Nephron (organoid): ENCODE measurements at regions not wholly inside any gene's neighbourhood (a gene's known extent, or its start where the extent isn't known, plus 50 kb on each side); places are given as distances from the start of the nearest gene placed in this dataset.

Source experiments
- H3K27ac Mint-ChIP-seq, 3 experiments: 2 replicates each; pipeline ENCODE4 v1.8.0; 2020; ENCODE audit warnings: mixed read lengths in 3 of 3, mild to moderate bottlenecking in 2 of 3, moderate library complexity in 1 of 3
- H3K27me3 Mint-ChIP-seq: 2 replicates; pipeline ENCODE4 v1.8.0; 2021; ENCODE audit warnings: low read depth, mild to moderate bottlenecking, moderate library complexity, mixed read lengths
- H3K36me3 Mint-ChIP-seq: 2 replicates; pipeline ENCODE4 v1.8.0; 2020; ENCODE audit warnings: low read depth, mixed read lengths
- H3K4me1 Mint-ChIP-seq: 2 replicates; pipeline ENCODE4 v1.8.0; 2020; ENCODE audit warnings: mixed read lengths
- H3K4me3 Mint-ChIP-seq, 3 experiments: 2 replicates each; pipeline ENCODE4 v1.8.0; 2020; ENCODE audit warnings: mild to moderate bottlenecking in 3 of 3, mixed read lengths in 3 of 3, moderate library complexity in 2 of 3
- H3K9me3 Mint-ChIP-seq: 2 replicates; pipeline ENCODE4 v1.8.0; 2020; ENCODE audit warnings: mixed read lengths
- TF ChIP-seq, protein P1 (sequence below), 3 experiments: fragments of 200-600 bp; sonication (generic); IDR thresholded peaks; one replicate each; pipeline ENCODE4 v1.5.0; 2021; ENCODE audit warnings: antibody characterized with exemption in 3 of 3; ENCODE audit not compliant: unreplicated experiment in 3 of 3

DNA sequence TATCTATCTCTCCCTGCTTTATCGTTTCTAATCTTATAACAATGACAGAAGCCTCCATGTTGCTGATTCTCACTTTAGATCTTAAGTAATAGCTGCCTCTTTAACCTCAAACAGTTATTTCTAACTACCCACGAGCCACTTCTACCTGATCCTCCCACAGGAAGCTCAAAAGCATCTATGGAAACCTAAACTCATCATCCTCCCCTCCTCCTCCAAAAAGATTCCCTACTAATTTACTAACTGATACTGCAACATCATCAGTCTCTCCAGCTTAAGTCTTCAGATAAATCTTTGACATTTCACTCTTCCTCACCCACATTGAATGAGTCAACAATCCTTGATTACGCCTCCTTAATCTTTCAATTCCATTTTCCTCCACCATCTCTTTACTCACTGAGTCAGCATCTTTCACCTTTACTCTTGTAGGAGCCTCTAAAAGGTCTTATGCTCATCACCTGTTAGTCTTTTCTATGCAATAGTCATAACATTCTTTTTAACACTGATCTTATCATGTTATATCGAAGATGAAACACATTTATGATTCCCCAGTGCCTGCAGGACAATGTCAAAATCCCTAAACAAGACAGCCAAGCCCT lies 526.7 kb upstream of the CDH4 start:
- Mint-ChIP-seq H3K27me3 (no peaks in the 10 kb centered on the region), H3K36me3 (no peaks in the 10 kb centered on the region), H3K4me1 (no peaks in the 10 kb centered on the region), H3K27ac (no peak overlapping the region), H3K4me3 (no peak overlapping the region), H3K9me3 (peaks cover 6% of the 10 kb centered on the region)
- TF ChIP-seq, protein P1, sequence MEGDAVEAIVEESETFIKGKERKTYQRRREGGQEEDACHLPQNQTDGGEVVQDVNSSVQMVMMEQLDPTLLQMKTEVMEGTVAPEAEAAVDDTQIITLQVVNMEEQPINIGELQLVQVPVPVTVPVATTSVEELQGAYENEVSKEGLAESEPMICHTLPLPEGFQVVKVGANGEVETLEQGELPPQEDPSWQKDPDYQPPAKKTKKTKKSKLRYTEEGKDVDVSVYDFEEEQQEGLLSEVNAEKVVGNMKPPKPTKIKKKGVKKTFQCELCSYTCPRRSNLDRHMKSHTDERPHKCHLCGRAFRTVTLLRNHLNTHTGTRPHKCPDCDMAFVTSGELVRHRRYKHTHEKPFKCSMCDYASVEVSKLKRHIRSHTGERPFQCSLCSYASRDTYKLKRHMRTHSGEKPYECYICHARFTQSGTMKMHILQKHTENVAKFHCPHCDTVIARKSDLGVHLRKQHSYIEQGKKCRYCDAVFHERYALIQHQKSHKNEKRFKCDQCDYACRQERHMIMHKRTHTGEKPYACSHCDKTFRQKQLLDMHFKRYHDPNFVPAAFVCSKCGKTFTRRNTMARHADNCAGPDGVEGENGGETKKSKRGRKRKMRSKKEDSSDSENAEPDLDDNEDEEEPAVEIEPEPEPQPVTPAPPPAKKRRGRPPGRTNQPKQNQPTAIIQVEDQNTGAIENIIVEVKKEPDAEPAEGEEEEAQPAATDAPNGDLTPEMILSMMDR (IDR thresholded peaks at IDR 0.05; ENCODE audit: unreplicated experiment in 3 of 3): no peak

- Mint-ChIP-seq H3K36me3 (no peaks in the 10 kb centered on the region), H3K27ac (no peak overlapping the region), H3K9me3 (peaks cover 6% of the 10 kb centered on the region), H3K4me1 (no peaks in the 10 kb centered on the region), H3K27me3 (no peaks in the 10 kb centered on the region), H3K4me3 (no peak overlapping the region)
- TF ChIP-seq, protein P1 (IDR thresholded peaks at IDR 0.05; ENCODE audit: unreplicated experiment in 3 of 3): no peak
Measured at GRCh38 chr20:60727425-60727824, 524.6 kb upstream of the CDH4 start.

DNA sequence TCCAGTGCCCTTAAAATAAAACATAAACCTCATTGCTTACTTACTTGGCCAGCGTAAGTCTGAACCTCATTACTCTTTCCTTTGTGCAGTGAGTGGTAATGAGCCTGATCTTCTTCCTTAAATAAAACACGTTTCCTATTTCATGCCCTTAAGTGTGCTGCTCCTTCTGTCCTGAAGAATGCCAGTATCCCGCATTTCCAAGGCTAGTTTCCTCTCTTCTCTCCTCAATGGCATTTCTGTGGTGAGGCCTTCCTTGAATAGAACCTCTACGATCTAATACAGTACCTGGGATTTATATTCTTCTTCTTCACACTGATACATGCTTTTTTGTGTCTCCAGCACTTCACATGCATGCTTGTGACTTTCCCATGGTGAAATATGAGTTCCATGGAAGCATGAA lies 523.4 kb upstream of the CDH4 start:
- H3K9me3 Mint-ChIP-seq: peaks cover 6% of the 10 kb centered on the region
- H3K4me1 Mint-ChIP-seq: no peaks in the 10 kb centered on the region
- no peak overlapping the region for H3K27ac Mint-ChIP-seq
- TF ChIP-seq, protein P1 (IDR thresholded peaks at IDR 0.05; ENCODE audit: unreplicated experiment in 3 of 3): no peak
- peaks cover 2% of the 10 kb centered on the region for H3K27me3 Mint-ChIP-seq
- H3K4me3 Mint-ChIP-seq: no peak overlapping the region
- H3K36me3 Mint-ChIP-seq: no peaks in the 10 kb centered on the region

GRCh38 chr20:60729135-60729900 lies 522.7 kb upstream of the CDH4 start:
- H3K4me1 Mint-ChIP-seq: no peaks in the 10 kb centered on the region
- no peak overlapping the region for H3K4me3 Mint-ChIP-seq
- H3K9me3 Mint-ChIP-seq: peaks cover 6% of the 10 kb centered on the region
- H3K36me3 Mint-ChIP-seq: no peaks in the 10 kb centered on the region
- no peak overlapping the region for H3K27ac Mint-ChIP-seq
- H3K27me3 Mint-ChIP-seq: peaks cover 6% of the 10 kb centered on the region
- TF ChIP-seq, protein P1 (IDR thresholded peaks at IDR 0.05; ENCODE audit: unreplicated experiment in 3 of 3): no peak

DNA sequence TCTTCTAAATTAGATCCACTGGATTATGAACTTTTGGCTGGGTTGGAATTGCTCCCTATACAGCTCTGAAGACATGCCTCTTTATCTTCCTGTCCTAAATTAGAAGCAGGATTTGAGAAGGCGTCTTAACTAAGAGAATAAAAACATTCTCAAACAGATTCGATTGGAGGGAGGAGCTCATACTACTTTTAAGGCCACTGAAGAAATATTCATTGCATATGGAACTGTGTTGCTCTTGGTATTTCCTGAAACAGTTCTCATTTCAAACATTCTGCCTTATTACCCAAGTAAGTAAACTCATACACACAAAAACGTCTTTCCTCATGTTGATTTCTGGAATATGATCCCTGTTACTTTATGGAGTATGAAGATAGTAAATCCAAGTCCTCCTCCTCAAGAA lies 519.7 kb upstream of the CDH4 start:
- peaks cover 6% of the 10 kb centered on the region for H3K27me3 Mint-ChIP-seq
- TF ChIP-seq, protein P1 (IDR thresholded peaks at IDR 0.05; ENCODE audit: unreplicated experiment in 3 of 3): no peak
- no peak overlapping the region for H3K27ac Mint-ChIP-seq
- peaks cover 6% of the 10 kb centered on the region for H3K9me3 Mint-ChIP-seq
- H3K36me3 Mint-ChIP-seq: no peaks in the 10 kb centered on the region
- H3K4me1 Mint-ChIP-seq: no peaks in the 10 kb centered on the region
- H3K4me3 Mint-ChIP-seq: no peak overlapping the region

GRCh38 chr20:60748086-60748485 lies 504.0 kb upstream of the CDH4 start:
- H3K9me3 Mint-ChIP-seq: peaks cover 14% of the 10 kb centered on the region
- TF ChIP-seq, protein P1 (IDR thresholded peaks at IDR 0.05; ENCODE audit: unreplicated experiment in 3 of 3): no peak
- H3K4me1 Mint-ChIP-seq: peaks cover 8% of the 10 kb centered on the region
- no peak overlapping the region for H3K4me3 Mint-ChIP-seq
- peaks cover 28% of the 10 kb centered on the region for H3K27me3 Mint-ChIP-seq
- no peak overlapping the region for H3K27ac Mint-ChIP-seq
- no peaks in the 10 kb centered on the region for H3K36me3 Mint-ChIP-seq
